HCT116 (cell line): ENCODE measurements at regions not wholly inside any gene's neighbourhood (a gene's known extent, or its start where the extent isn't known, plus 50 kb on each side); places are given as distances from the start of the nearest gene placed in this dataset.

ENCODE experiments used
- ATAC-seq: fragments of 200-7000 bp; cut with Tn5 transposase; 2 replicates; pipeline ENCODE4 v1.9.1; 2020; ENCODE audit warnings: mild to moderate bottlenecking, moderate library complexity
- BruUV-seq: library from RNA; stranded (reverse); fragments of 400-500 nt; replicated peaks from 2 replicates; lab custom pipeline; 2021; lab: Mats Ljungman, UMichigan
- CTCF ChIA-PET: fragments of 300-600 bp; sonication (Branson Sonifier 250); formaldehyde crosslinking; loops from one replicate; lab custom pipeline; 2021; ENCODE audit warnings: antibody characterized with exemption; lab: Charles Lee
- POLR2A ChIA-PET: fragments of 300-600, 350-600 bp; sonication (Branson Sonifier 250); formaldehyde crosslinking; loops from one replicate; lab custom pipeline; 2021; ENCODE audit warnings: antibody characterized with exemption; lab: Charles Lee
- RAD21 ChIA-PET, 2 experiments: fragments of 300-600 bp; sonication (Branson Sonifier 250); formaldehyde crosslinking; loops; one replicate each; lab custom pipeline; 2023; ENCODE audit warnings: low total read pairs in 2 of 2; ENCODE audit not compliant: uncharacterized antibody in 2 of 2, unreplicated experiment in 2 of 2, low non-redundant PET in 1 of 2; lab: Charles Lee
- DNase-seq: peaks from one replicate; pipeline ENCODE4 v3.0.0-alpha.2; 2010; ENCODE audit warnings: low read depth, low spot score
- H2AFZ ChIP-seq: fragments of 200-600 bp; shearing (Covaris generic), sonication (generic); 2 replicates; pipeline ENCODE4 v1.6.1; 2017; ENCODE audit warnings: low read depth, mixed run types, mixed read lengths, antibody characterized with exemption, low read length; ENCODE audit not compliant: poor library complexity, severe bottlenecking
- H3K27ac ChIP-seq: 2 replicates; pipeline ENCODE4 v1.5.1; 2012; ENCODE audit warnings: low read depth, low read length
- H3K27me3 ChIP-seq: fragments of 200-600 bp; sonication (generic); 2 replicates; pipeline ENCODE4 v1.6.1; 2016; ENCODE audit warnings: mixed run types, low read length, mixed read lengths; ENCODE audit not compliant: insufficient read depth
- H3K36me3 ChIP-seq, 2 experiments: fragments of 200-500 bp in 1 of 2; fragments of 200-600 bp in 1 of 2; sonication (Bioruptor generic) in 1 of 2; sonication (generic) in 1 of 2; 2 replicates each; pipeline versions ENCODE4 v1.5.1 to v1.6.1; 2014 to 2016; ENCODE audit warnings: low read length in 2 of 2, inconsistent platforms in 1 of 2, mixed read lengths in 1 of 2, mixed run types in 1 of 2; ENCODE audit not compliant: insufficient read depth in 2 of 2, control insufficient read depth in 1 of 2
- H3K4me1 ChIP-seq, 2 experiments: fragments of 200-600 bp in 1 of 2; sonication (generic) in 1 of 2; 2 replicates each; pipeline versions ENCODE4 v1.5.1 to v1.6.1; 2012 to 2017; ENCODE audit warnings: low read length in 2 of 2, inconsistent platforms in 1 of 2, mild to moderate bottlenecking in 1 of 2, mixed read lengths in 1 of 2, mixed run types in 1 of 2, moderate library complexity in 1 of 2; ENCODE audit not compliant: insufficient read depth in 2 of 2, control insufficient read depth in 1 of 2
- H3K4me2 ChIP-seq: fragments of 200-600 bp; sonication (generic); 2 replicates; pipeline ENCODE4 v1.6.1; 2017; ENCODE audit warnings: mixed run types, low read length, mixed read lengths
- H3K4me3 ChIP-seq, 2 experiments: fragments of 200-600 bp in 1 of 2; sonication (generic) in 1 of 2; replicated peaks in 1 of 2; 2 replicates each; pipeline ENCODE4 v1.5.1; 2011 to 2016; ENCODE audit warnings: low read length in 2 of 2, control low read depth in 1 of 2, low read depth in 1 of 2, mild to moderate bottlenecking in 1 of 2, mixed read lengths in 1 of 2, mixed run types in 1 of 2
- H3K79me2 ChIP-seq: fragments of 200-600 bp; sonication (generic); 2 replicates; pipeline ENCODE4 v1.6.1; 2017; ENCODE audit warnings: mild to moderate bottlenecking, mixed run types, low read length, moderate library complexity, mixed read lengths; ENCODE audit not compliant: insufficient read depth
- H3K9ac ChIP-seq: fragments of 200-600 bp; sonication (generic); 2 replicates; pipeline ENCODE4 v1.6.1; 2016; ENCODE audit warnings: low read length, mixed read lengths
- H3K9me2 ChIP-seq: fragments of 200-600 bp; sonication (generic), shearing (Covaris generic); 2 replicates; pipeline ENCODE4 v1.6.1; 2017; ENCODE audit warnings: mixed run types, mild to moderate bottlenecking, moderate library complexity; ENCODE audit not compliant: insufficient read depth
- H3K9me3 ChIP-seq, 2 experiments: fragments of 200-500 bp in 1 of 2; fragments of 200-600 bp in 1 of 2; sonication (Bioruptor generic) in 1 of 2; sonication (generic) in 1 of 2; 2 replicates each; pipeline ENCODE4 v1.6.1; 2014 to 2017; ENCODE audit warnings: low read length in 2 of 2, mixed read lengths in 2 of 2, inconsistent platforms in 1 of 2, low read depth in 1 of 2, mild to moderate bottlenecking in 1 of 2, mixed run types in 1 of 2, moderate library complexity in 1 of 2; ENCODE audit not compliant: control insufficient read depth in 1 of 2, insufficient read depth in 1 of 2
- H4K20me1 ChIP-seq: fragments of 200-600 bp; sonication (generic), shearing (Covaris generic); 2 replicates; pipeline ENCODE4 v1.6.1; 2017; ENCODE audit warnings: mixed run types, mild to moderate bottlenecking, moderate library complexity; ENCODE audit not compliant: insufficient read depth
- CBX3 ChIP-seq: IDR thresholded peaks from 2 replicates; pipeline ENCODE4 v1.6.1; 2012; ENCODE audit warnings: low read depth
- CEBPB ChIP-seq: IDR thresholded peaks from 2 replicates; pipeline ENCODE4 v1.6.1; 2012; ENCODE audit warnings: low read depth
- EGR1 ChIP-seq: IDR thresholded peaks from 2 replicates; pipeline ENCODE4 v1.6.1; 2012; ENCODE audit warnings: low read depth
- ELF1 ChIP-seq: IDR thresholded peaks from 2 replicates; pipeline ENCODE4 v1.6.1; 2012; ENCODE audit warnings: low read depth, borderline replicate concordance
- EZH2 ChIP-seq: fragments of 200-600 bp; sonication (generic); IDR thresholded peaks from 2 replicates; pipeline ENCODE4 v1.6.1; 2017; ENCODE audit warnings: antibody characterized with exemption, mixed run types
- EZH2phosphoT487 ChIP-seq: fragments of 200-600 bp; IDR thresholded peaks from 2 replicates; pipeline ENCODE4 v1.6.1; 2018; ENCODE audit warnings: antibody characterized with exemption, borderline replicate concordance
- FOSL1 ChIP-seq: IDR thresholded peaks from 2 replicates; pipeline ENCODE4 v1.6.1; 2012; ENCODE audit warnings: low read depth
- MAX ChIP-seq: IDR thresholded peaks from 2 replicates; pipeline ENCODE4 v1.6.1; 2012
- RAD21 ChIP-seq: IDR thresholded peaks from 2 replicates; pipeline ENCODE4 v1.6.1; 2012; ENCODE audit warnings: low read depth, mild to moderate bottlenecking
- REST ChIP-seq: IDR thresholded peaks from 2 replicates; pipeline ENCODE4 v1.6.1; 2012; ENCODE audit warnings: low read depth
- SIN3A ChIP-seq: IDR thresholded peaks from 2 replicates; pipeline ENCODE4 v1.6.1; 2012; ENCODE audit warnings: low read depth
- SP1 ChIP-seq: IDR thresholded peaks from 2 replicates; pipeline ENCODE4 v1.6.1; 2012; ENCODE audit warnings: low read depth
- YY1 ChIP-seq: IDR thresholded peaks from 2 replicates; pipeline ENCODE4 v1.6.1; 2011; ENCODE audit warnings: low read length, low read depth, moderate library complexity, mild to moderate bottlenecking; ENCODE audit not compliant: insufficient replicate concordance; ENCODE audit errors: extremely low read depth
- ZBTB33 ChIP-seq: IDR thresholded peaks from 2 replicates; pipeline ENCODE4 v1.6.1; 2011; ENCODE audit warnings: mild to moderate bottlenecking, low read length, moderate library complexity; ENCODE audit not compliant: insufficient replicate concordance; ENCODE audit errors: extremely low read depth
- ZFX ChIP-seq: fragments of 450-650 bp; IDR thresholded peaks from 2 replicates; pipeline ENCODE4 v1.6.1; 2017
- ZNF274 ChIP-seq: fragments of 200-500 bp; sonication (Bioruptor generic); IDR thresholded peaks from 2 replicates; pipeline ENCODE4 v1.6.1; 2014; ENCODE audit warnings: mild to moderate bottlenecking, low read depth, low read length, inconsistent platforms
- intact Hi-C: fragments of 100-400 bp; cut with micrococcal nuclease; formaldehyde crosslinking; loops from 2 replicates; pipeline ENCODE4 v1.10.0; 2022

- H4K20me1 ChIP-seq = no peaks in the 10 kb centered on the region
- no peak overlapping the region for H3K9ac ChIP-seq
- no peaks in the 10 kb centered on the region for H3K4me1 ChIP-seq
- CTCF ChIA-PET = no interaction called here
- H3K27me3 ChIP-seq = no peaks in the 10 kb centered on the region
- no peak overlapping the region for H3K27ac ChIP-seq
- no peak for ATAC-seq
- POLR2A ChIA-PET = no interaction called here
- TF ChIP-seq CBX3 (no peak), SP1 (no peak), MAX (no peak), EZH2 (no peak), CEBPB (no peak), EZH2phosphoT487 (no peak), ZFX (no peak), ELF1 (no peak), FOSL1 (no peak), EGR1 (no peak), REST (no peak), ZNF274 (no peak), ZBTB33 (no peak), RAD21 (no peak), YY1 (no peak), SIN3A (no peak)
- RAD21 ChIA-PET = no interaction called here
- H3K4me2 ChIP-seq = no peak overlapping the region
- no peaks in the 10 kb centered on the region for H3K9me2 ChIP-seq
- H3K9me3 ChIP-seq = peaks cover 4 to 22% of the 10 kb centered on the region in 2 experiments; a peak in 3 of 4 replicates
- H3K4me3 ChIP-seq = no peak overlapping the region
- no peaks in the 10 kb centered on the region for H3K36me3 ChIP-seq
- DNase-seq = no peak
- H2AFZ ChIP-seq = no peak overlapping the region
- intact Hi-C loops = no loop called here
- no TSS peak for BruUV-seq
- no peaks in the 10 kb centered on the region for H3K79me2 ChIP-seq
Measured at GRCh38 chr3:35198857-35199256, 440.5 kb upstream of the ARPP21 start.
